ENCODE measurements at regions not wholly inside any gene's neighbourhood (a gene's known extent, or its start where the extent isn't known, plus 50 kb on each side); places are given as distances from the start of the nearest gene placed in this dataset.

DNA sequence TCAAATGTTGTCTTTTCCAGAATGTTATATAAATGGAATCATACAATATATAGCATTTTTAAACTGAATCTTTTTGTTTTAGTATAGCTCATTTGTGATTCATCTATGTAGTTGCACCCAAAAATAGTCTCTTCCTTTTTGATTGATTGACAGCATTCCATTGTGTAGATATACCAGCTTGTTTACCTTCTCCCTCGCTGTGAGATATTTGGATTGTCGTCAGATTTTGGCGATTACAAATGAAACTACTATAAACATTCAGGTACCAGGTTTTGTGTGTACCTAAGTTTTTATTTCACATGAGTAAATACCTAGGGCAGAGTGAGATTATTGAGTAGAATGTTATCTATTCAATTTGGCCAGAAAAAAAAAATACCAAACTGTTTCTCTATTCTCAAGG lies 584.7 kb upstream of the SORCS1 start:
- TF ChIP-seq, protein P1, sequence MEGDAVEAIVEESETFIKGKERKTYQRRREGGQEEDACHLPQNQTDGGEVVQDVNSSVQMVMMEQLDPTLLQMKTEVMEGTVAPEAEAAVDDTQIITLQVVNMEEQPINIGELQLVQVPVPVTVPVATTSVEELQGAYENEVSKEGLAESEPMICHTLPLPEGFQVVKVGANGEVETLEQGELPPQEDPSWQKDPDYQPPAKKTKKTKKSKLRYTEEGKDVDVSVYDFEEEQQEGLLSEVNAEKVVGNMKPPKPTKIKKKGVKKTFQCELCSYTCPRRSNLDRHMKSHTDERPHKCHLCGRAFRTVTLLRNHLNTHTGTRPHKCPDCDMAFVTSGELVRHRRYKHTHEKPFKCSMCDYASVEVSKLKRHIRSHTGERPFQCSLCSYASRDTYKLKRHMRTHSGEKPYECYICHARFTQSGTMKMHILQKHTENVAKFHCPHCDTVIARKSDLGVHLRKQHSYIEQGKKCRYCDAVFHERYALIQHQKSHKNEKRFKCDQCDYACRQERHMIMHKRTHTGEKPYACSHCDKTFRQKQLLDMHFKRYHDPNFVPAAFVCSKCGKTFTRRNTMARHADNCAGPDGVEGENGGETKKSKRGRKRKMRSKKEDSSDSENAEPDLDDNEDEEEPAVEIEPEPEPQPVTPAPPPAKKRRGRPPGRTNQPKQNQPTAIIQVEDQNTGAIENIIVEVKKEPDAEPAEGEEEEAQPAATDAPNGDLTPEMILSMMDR (IDR thresholded peaks at IDR 0.05) = no peak
- TF ChIP-seq, protein P2, sequence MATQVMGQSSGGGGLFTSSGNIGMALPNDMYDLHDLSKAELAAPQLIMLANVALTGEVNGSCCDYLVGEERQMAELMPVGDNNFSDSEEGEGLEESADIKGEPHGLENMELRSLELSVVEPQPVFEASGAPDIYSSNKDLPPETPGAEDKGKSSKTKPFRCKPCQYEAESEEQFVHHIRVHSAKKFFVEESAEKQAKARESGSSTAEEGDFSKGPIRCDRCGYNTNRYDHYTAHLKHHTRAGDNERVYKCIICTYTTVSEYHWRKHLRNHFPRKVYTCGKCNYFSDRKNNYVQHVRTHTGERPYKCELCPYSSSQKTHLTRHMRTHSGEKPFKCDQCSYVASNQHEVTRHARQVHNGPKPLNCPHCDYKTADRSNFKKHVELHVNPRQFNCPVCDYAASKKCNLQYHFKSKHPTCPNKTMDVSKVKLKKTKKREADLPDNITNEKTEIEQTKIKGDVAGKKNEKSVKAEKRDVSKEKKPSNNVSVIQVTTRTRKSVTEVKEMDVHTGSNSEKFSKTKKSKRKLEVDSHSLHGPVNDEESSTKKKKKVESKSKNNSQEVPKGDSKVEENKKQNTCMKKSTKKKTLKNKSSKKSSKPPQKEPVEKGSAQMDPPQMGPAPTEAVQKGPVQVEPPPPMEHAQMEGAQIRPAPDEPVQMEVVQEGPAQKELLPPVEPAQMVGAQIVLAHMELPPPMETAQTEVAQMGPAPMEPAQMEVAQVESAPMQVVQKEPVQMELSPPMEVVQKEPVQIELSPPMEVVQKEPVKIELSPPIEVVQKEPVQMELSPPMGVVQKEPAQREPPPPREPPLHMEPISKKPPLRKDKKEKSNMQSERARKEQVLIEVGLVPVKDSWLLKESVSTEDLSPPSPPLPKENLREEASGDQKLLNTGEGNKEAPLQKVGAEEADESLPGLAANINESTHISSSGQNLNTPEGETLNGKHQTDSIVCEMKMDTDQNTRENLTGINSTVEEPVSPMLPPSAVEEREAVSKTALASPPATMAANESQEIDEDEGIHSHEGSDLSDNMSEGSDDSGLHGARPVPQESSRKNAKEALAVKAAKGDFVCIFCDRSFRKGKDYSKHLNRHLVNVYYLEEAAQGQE (IDR thresholded peaks at IDR 0.05; ENCODE audit: insufficient read depth in 1 of 2, low read depth in 2 of 2, low read length in 1 of 2) = no peak
- TF ChIP-seq POLR2AphosphoS5 (IDR thresholded peaks at IDR 0.05; ENCODE audit: low read depth, low read length) (no peak), TCF7L2 (IDR thresholded peaks at IDR 0.05; ENCODE audit: low read depth, low read length) (no peak), SIN3A (IDR thresholded peaks at IDR 0.05; ENCODE audit: borderline replicate concordance, insufficient read depth, low read depth, low read length) (no peak)

Data from Panc1 (cell line).